GM21717 (cell line): ENCODE measurements at regions not wholly inside any gene's neighbourhood (a gene's known extent, or its start where the extent isn't known, plus 50 kb on each side); places are given as distances from the start of the nearest gene placed in this dataset.

Source experiments
- ATAC-seq: cut with Tn5 transposase; IDR thresholded peaks from one replicate; pipeline ENCODE4 v1.9.1; 2021; ENCODE audit warnings: mild to moderate bottlenecking, moderate library complexity; ENCODE audit not compliant: unreplicated experiment

- ATAC-seq: no peak
Measured at GRCh38 chr6:167533851-167534250, 209.0 kb downstream of the TTLL2 start.

GRCh38 chr6:167537816-167538215, 212.9 kb downstream of the TTLL2 start:
- ATAC-seq: no peak

GRCh38 chr6:167538746-167539145, 213.9 kb downstream of the TTLL2 start:
- ATAC-seq: no peak

- no peak for ATAC-seq
Measured at GRCh38 chr6:167540796-167541195, 215.9 kb downstream of the TTLL2 start.

- no peak for ATAC-seq
Measured at GRCh38 chr6:167541544-167541943, 216.7 kb downstream of the TTLL2 start.

- no peak for ATAC-seq
Measured at GRCh38 chr6:167543602-167544497, 219.0 kb downstream of the TTLL2 start.

GRCh38 chr6:167546611-167547327, 221.9 kb downstream of the TTLL2 start:
- no peak for ATAC-seq

- no peak for ATAC-seq
Measured at GRCh38 chr6:167547328-167547692, 222.4 kb downstream of the TTLL2 start.

- ATAC-seq: no peak
Measured at GRCh38 chr6:167547751-167548150, 222.9 kb downstream of the TTLL2 start.

- ATAC-seq: no peak
Measured at GRCh38 chr6:167548451-167548850, 223.6 kb downstream of the TTLL2 start.

- ATAC-seq: no peak
Measured at GRCh38 chr6:167549213-167549612, 224.3 kb downstream of the TTLL2 start.

GRCh38 chr6:167550941-167551627, 226.2 kb downstream of the TTLL2 start:
- ATAC-seq: no peak

GRCh38 chr6:167551628-167552257, 226.9 kb downstream of the TTLL2 start:
- ATAC-seq: no peak

GRCh38 chr6:167552258-167552630, 227.4 kb downstream of the TTLL2 start:
- no peak for ATAC-seq

GRCh38 chr6:167552961-167553735, 228.3 kb downstream of the TTLL2 start:
- ATAC-seq: no peak

GRCh38 chr6:167553736-167554119, 228.8 kb downstream of the TTLL2 start:
- ATAC-seq: no peak

- ATAC-seq: no peak
Measured at GRCh38 chr6:167554854-167555253, 230.0 kb downstream of the TTLL2 start.

- no peak for ATAC-seq
Measured at GRCh38 chr6:167555836-167556235, 230.9 kb downstream of the TTLL2 start.

- no peak for ATAC-seq
Measured at GRCh38 chr6:167557675-167558074, 232.8 kb downstream of the TTLL2 start.
